GF-D8 (cell line): ENCODE measurements at regions not wholly inside any gene's neighbourhood (a gene's known extent, or its start where the extent isn't known, plus 50 kb on each side); places are given as distances from the start of the nearest gene placed in this dataset.

Source experiments
- DNase-seq: peaks from one replicate; lab custom pipeline; 2025; lab: John Stamatoyannopoulos, UW

- no peak for DNase-seq
Observed at GRCh38 chr2:46813020-46813415, 102.6 kb downstream of the MCFD2 start.
